ENCODE measurements at regions not wholly inside any gene's neighbourhood (a gene's known extent, or its start where the extent isn't known, plus 50 kb on each side); places are given as distances from the start of the nearest gene placed in this dataset.

DNA sequence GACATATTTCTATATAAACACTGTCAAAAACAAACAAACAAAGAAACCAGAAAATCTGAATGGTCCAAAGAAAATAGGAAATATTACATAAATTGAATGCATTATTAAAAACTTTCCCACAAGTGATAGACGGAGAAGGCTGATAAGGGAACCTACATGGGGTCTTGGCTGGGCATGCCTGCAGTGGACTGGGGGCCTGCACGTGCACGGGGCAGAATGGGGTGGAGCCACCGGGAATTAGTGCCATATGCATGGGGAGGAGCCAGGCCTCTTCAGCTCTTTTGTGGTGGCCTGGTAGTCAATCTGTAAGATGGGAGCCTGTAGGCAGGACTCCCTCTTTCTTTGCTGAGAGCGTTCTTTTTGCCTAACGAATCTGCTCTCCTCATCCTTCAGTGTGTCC is 1031.7 kb upstream of the FBXO33 start:
- TF ChIP-seq, protein P1, sequence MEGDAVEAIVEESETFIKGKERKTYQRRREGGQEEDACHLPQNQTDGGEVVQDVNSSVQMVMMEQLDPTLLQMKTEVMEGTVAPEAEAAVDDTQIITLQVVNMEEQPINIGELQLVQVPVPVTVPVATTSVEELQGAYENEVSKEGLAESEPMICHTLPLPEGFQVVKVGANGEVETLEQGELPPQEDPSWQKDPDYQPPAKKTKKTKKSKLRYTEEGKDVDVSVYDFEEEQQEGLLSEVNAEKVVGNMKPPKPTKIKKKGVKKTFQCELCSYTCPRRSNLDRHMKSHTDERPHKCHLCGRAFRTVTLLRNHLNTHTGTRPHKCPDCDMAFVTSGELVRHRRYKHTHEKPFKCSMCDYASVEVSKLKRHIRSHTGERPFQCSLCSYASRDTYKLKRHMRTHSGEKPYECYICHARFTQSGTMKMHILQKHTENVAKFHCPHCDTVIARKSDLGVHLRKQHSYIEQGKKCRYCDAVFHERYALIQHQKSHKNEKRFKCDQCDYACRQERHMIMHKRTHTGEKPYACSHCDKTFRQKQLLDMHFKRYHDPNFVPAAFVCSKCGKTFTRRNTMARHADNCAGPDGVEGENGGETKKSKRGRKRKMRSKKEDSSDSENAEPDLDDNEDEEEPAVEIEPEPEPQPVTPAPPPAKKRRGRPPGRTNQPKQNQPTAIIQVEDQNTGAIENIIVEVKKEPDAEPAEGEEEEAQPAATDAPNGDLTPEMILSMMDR (IDR thresholded peaks at IDR 0.05): no peak
- TF ChIP-seq POLR2A (IDR thresholded peaks at IDR 0.05): no peak
